GM12891 (cell line): ENCODE measurements at regions not wholly inside any gene's neighbourhood (a gene's known extent, or its start where the extent isn't known, plus 50 kb on each side); places are given as distances from the start of the nearest gene placed in this dataset.

ENCODE experiments used
- POLR2A ChIP-seq: IDR thresholded peaks from 2 replicates; pipeline ENCODE4 v1.6.1; 2011; ENCODE audit warnings: low read depth, low read length, control low read depth
- TAF1 ChIP-seq: IDR thresholded peaks from 2 replicates; pipeline ENCODE4 v1.6.1; 2011; ENCODE audit warnings: low read depth, low read length, control low read depth

GRCh38 chr10:100652406-100653135 is 92.8 kb upstream of the PAX2 start:
- no peak for TF ChIP-seq POLR2A
- TF ChIP-seq TAF1 = no peak
